Liver (tissue), 3 donors: ENCODE measurements at regions not wholly inside any gene's neighbourhood (a gene's known extent, or its start where the extent isn't known, plus 50 kb on each side); places are given as distances from the start of the nearest gene placed in this dataset.

ENCODE experiments used
- CTCF ChIP-seq: fragments of 150-350 bp; IDR thresholded peaks from 2 replicates; pipeline ENCODE4 v1.5.1; 2017; ENCODE audit warnings: improper control_type of control experiment, low read depth, low read length; ENCODE audit not compliant: missing input control
- FOXA1 ChIP-seq: IDR thresholded peaks from 2 replicates; pipeline ENCODE4 v1.6.1; 2016; ENCODE audit warnings: antibody characterized with exemption
- GABPA ChIP-seq, 2 donors: IDR thresholded peaks in 1 of 2; conservative IDR thresholded peaks in 1 of 2; 2 replicates each; pipeline ENCODE4 v1.6.1; 2016; ENCODE audit warnings: antibody characterized with exemption in 2 of 2, mild to moderate bottlenecking in 1 of 2, moderate library complexity in 1 of 2
- JUND ChIP-seq, 2 donors: IDR thresholded peaks; 2 replicates each; pipeline ENCODE4 v1.6.1; 2016; ENCODE audit warnings: antibody characterized with exemption in 2 of 2
- MAX ChIP-seq: IDR thresholded peaks from 2 replicates; pipeline ENCODE4 v1.6.1; 2016; ENCODE audit warnings: antibody characterized with exemption
- REST ChIP-seq: IDR thresholded peaks from 2 replicates; pipeline ENCODE4 v1.6.1; 2016; ENCODE audit warnings: antibody characterized with exemption, mild to moderate bottlenecking
- SP1 ChIP-seq: IDR thresholded peaks from 2 replicates; pipeline ENCODE4 v1.6.1; 2018; ENCODE audit warnings: antibody characterized with exemption, mild to moderate bottlenecking
- TAF1 ChIP-seq: conservative IDR thresholded peaks from 2 replicates; pipeline ENCODE4 v1.6.1; 2016; ENCODE audit warnings: antibody characterized with exemption, mild to moderate bottlenecking
- ZBTB33 ChIP-seq: IDR thresholded peaks from 2 replicates; pipeline ENCODE4 v1.6.1; 2016; ENCODE audit warnings: antibody characterized with exemption
- donor health status: healthy.
- donor health status: healthy.

- TF ChIP-seq CTCF (no peak), SP1 (no peak), FOXA1 (no peak), MAX (no peak), REST (no peak), ZBTB33 (no peak), GABPA (IDR thresholded peaks at IDR 0.05 in 1 of 2, conservative IDR thresholded peaks at IDR 0.05 in 1 of 2) (no peak), TAF1 (no peak), JUND (IDR thresholded peaks at IDR 0.05) (no peak)
Observed at GRCh38 chr4:4651811-4652755, 110.2 kb upstream of the STX18 start.
